Ureter (tissue), 1 donor: ENCODE measurements at regions not wholly inside any gene's neighbourhood (a gene's known extent, or its start where the extent isn't known, plus 50 kb on each side); places are given as distances from the start of the nearest gene placed in this dataset.

Experiments used
- DNase-seq: peaks from one replicate; pipeline ENCODE4 v3.0.0-alpha.2; 2020; ENCODE audit warnings: low spot score
- donor health status: DM: yes; HTN: yes; CAD: no.

DNA sequence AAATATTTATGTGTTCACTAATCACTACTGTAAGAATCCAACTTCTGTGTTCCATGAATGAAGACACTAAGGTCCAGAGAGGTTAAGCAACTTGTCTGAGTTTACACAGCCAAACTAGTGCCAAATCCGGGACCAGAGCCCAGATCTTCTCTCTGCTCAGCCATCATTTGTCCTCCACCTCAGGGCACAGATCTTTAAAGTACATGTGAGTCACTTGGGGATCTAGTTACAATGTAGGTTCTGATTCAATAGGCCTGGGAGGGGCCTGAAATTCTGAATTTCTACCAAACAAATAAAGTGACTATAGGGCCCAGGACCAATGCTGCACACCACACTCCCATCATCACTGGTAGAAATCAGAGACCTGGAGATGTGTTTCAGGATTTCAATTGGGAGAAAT is 162.9 kb downstream of the GXYLT1 start:
- DNase-seq, result no peak

DNA sequence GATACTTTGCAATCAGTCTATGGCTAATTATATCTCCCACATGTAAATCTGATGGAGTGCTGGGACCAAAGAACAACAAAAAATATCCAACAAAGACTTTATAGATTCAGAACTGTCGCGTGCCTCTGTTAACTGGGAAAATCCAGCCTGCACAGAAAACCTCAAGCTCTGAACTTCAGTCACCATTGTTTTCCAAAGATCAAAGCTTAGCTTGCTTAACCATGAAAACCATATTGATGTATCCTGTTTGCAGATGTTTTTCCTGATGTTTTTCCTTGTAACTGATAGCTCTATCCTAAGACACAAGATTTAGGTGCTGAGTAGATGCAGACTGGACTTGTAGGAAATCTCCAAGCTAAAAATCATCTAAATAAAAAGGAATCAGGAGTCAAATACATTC is 163.7 kb downstream of the GXYLT1 start:
- DNase-seq, result no peak

GRCh38 chr12:41980390-41980789 is 164.3 kb downstream of the GXYLT1 start:
- no peak for DNase-seq

GRCh38 chr12:41979574-41979973 is 165.1 kb downstream of the GXYLT1 start:
- no peak for DNase-seq

GRCh38 chr12:41972598-41972997 is 172.1 kb downstream of the GXYLT1 start:
- DNase-seq, result no peak

DNA sequence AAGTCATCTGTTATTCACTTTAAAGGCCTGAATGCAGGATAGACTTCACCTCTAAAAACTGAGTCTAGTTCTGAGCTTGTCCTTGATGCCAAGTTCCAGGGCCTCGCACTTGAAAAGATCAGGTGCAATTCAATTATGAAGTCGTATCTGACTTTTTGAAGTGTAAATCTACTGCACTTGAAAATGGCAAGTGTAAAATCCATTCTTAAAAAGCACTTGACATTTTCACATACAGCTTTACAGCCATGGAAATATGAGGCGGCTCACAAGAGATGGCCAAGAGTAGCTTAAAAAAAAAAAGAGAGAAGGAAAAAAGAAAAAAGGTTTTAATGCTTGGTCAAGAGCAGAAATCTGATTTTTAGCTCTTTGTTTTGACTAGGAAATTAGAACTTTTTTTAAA is 172.5 kb downstream of the GXYLT1 start:
- no peak for DNase-seq

GRCh38 chr12:41970744-41971143 is 173.9 kb downstream of the GXYLT1 start:
- no peak for DNase-seq

DNA sequence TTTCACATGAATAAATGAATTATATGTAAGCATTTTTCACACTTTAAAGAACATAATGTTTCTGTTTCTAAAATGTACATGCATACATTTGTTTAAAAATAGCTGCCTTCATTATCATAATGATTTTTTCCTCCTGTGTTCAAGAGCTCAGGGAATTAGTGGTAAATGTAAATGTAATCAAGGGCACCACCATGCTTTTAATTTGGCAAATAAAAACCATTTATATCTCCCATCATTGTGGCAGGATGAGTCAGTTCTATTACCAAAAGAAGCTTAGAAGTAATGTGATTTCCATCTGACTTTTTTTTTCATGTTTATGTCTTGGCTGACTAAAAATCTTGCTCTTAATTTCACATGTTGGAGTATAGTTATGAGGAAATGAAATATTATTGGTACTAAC is 176.1 kb downstream of the GXYLT1 start:
- DNase-seq, result no peak

- no peak for DNase-seq
Measured at GRCh38 chr12:41967668-41968500, 176.8 kb downstream of the GXYLT1 start.

- DNase-seq, result no peak
Measured at GRCh38 chr12:41966916-41967315, 177.8 kb downstream of the GXYLT1 start.

DNA sequence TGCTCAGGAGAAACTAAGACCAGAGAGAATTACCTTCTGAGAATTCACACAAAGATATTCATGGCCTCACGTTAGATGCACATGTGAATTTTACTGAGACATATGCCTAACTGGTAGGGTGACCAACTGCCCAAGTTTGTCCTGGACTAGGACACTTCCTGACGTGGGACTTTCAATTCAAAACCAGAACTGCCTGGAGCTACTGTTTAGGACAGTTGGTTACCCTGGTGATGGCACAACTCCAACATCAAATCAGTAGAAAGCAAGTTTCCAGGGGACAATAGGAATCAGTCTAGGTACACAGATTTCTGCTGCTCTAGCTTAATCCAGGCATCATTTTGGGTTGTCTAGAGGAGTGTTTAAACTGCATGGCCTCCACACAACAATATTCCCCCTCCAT is 178.7 kb downstream of the GXYLT1 start:
- no peak for DNase-seq

DNA sequence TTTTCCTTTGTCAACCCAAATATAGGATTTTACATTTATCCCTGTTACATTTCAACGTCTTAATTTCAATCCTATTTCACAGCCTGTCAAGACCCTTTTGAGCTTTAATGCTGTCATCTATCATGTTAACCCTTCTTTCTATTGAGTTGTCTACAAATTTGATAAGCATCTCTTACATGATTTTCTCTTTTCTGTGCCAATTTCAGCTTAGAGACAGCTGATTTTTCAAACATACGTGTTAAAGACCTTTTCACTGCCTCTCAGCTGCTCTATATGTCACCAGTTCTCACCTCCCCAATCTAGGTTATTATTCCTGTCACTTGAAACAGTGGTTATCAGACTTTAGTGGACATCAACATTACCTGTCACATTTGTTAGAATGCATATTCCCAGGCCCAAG is 181.3 kb downstream of the GXYLT1 start:
- DNase-seq, result no peak

DNA sequence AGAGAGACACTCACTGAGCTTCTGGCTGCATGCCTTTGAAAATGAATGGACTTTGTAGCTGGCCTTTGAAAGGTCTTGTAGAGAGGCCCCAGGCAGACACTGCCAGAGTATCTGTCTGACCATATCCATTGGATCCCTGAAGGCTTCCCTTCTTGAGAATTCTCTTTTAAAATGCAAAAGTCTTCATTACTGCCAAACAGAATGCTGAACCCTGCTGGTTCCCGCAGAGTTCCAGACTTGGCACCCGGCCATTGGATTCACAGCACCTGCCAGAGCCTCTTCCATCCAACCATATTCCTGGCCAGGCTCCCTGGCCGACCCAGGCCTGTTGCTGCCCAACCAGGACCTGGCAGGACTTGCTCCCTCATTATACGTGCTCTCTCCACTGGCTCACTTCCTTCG is 182.5 kb downstream of the GXYLT1 start:
- no peak for DNase-seq

- no peak for DNase-seq
Measured at GRCh38 chr12:41959271-41959670, 185.4 kb downstream of the GXYLT1 start.

DNA sequence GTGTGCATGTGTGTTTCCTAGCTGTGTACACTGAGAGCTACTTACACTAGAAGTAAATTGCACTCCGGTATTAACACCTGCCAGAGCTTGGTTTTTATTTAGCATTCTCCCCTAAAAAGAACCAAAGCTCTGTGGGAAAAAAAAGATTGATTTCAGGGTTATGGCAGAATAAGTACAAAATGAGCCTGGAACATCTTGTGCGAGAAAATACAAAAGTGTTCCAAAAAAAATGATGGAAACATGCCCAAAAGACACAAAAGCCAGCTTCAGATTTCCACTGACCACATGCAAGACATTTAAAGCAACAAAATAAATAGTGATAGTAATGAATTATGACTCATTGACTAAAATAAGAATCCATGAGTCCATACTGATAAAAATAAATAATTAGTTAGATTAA is 188.3 kb downstream of the GXYLT1 start:
- DNase-seq, result no peak

GRCh38 chr12:41950455-41950854 is 194.2 kb downstream of the GXYLT1 start:
- no peak for DNase-seq

GRCh38 chr12:41946106-41946505 is 198.6 kb downstream of the GXYLT1 start:
- no peak for DNase-seq

DNA sequence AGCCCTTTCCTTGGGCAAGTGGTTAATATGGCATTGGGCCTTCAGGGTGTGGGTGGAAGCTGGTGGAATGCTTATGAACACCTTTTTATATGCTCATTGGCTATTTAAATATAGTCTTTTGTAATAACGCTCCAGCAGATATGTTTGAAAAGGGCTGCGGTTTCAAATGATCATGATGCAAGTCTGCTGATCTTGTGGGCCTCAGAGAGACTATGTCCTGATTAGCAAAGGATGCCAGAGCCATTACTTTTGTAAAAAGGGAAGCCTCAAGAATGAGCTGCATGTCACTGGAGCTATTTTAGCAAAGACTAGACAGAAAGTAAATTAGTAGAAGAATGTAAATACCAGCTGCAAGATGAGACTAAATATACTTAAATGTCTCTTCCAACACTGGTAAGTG is 200.5 kb downstream of the GXYLT1 start:
- DNase-seq, result no peak

- no peak for DNase-seq
Measured at GRCh38 chr12:41943671-41944070, 201.0 kb downstream of the GXYLT1 start.

GRCh38 chr12:41942354-41942753 is 202.3 kb downstream of the GXYLT1 start:
- no peak for DNase-seq

DNA sequence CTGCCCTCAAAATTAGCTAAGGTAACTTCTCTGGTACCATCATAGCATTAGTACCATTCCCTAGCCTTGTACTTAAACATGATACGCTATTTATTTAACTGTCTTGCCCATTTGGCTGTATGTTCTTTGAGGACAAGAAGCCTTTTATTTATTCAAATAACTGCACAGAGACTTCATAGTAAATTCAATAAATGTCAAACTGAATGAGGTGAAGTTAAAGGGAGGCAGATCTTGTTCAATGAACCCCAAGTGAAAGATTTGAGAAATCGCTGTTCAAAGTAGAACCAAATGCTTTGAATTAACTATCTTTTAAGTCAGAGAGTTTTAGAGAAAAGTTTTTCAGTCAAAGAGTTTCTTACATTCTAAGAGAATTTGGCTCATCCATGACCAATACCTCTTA is 203.6 kb downstream of the GXYLT1 start:
- DNase-seq, result no peak

GRCh38 chr12:41940571-41940970 is 204.1 kb downstream of the GXYLT1 start:
- no peak for DNase-seq

DNA sequence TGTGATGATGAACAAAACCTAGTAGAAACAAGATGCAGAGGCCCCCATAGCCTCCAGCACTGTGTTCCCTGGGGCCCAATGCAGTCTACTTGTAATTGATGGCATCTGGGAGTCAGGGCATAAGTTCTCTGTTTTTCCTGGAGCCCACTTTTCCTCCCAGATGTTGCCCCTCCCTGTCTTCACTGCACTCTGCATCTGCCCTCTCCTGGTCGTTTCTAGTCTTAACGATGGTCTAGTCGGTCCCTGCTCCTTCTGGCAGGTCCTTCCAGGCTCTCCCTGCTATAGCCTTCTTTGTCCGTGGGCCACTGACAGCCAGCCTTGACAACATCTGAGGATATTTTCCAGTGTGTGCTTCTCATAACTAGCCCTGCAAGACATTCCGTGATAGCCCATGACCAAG is 208.3 kb downstream of the GXYLT1 start:
- DNase-seq, result no peak

DNA sequence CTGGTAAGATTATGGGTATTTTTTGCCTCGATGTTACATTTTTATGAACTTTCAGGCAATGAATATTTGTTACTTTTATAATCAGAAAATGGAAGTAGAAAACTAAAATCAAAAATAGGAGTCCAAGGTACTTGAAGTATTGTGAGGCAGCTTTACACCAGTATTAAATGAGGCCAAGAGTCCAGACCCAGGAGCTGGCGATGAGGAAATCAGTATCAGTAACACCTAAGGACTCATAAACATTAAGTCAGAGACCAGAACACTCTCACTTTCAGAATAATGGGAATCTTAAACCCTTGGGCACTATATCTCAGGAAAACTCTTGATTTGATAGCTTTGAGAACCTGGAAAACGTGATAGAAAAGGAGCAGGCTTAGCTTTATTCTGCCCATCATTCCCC is 208.8 kb downstream of the GXYLT1 start:
- DNase-seq, result no peak
